Calu3 (cell line): ENCODE measurements at regions not wholly inside any gene's neighbourhood (a gene's known extent, or its start where the extent isn't known, plus 50 kb on each side); places are given as distances from the start of the nearest gene placed in this dataset.

Experiments
- BruUV-seq: library from RNA; stranded (reverse); fragments of 400-500 nt; replicated peaks from 2 replicates; lab custom pipeline; 2021; lab: Mats Ljungman, UMichigan
- CTCF ChIA-PET: fragments of 300-600 bp; sonication (Branson Sonifier 250); formaldehyde crosslinking; loops from one replicate; lab custom pipeline; 2022; ENCODE audit warnings: antibody characterized with exemption; lab: Charles Lee
- DNase-seq: peaks from one replicate; pipeline ENCODE4 v3.0.0; 2022
- H3K27ac Mint-ChIP-seq: one replicate; pipeline ENCODE4 v1.8.0; 2022; ENCODE audit warnings: mixed read lengths; ENCODE audit not compliant: unreplicated experiment
- H3K27me3 Mint-ChIP-seq: one replicate; pipeline ENCODE4 v1.8.0; 2022; ENCODE audit warnings: mixed read lengths; ENCODE audit not compliant: unreplicated experiment
- H3K36me3 Mint-ChIP-seq: one replicate; pipeline ENCODE4 v1.8.0; 2022; ENCODE audit warnings: mild to moderate bottlenecking, moderate library complexity, mixed read lengths; ENCODE audit not compliant: insufficient read depth, unreplicated experiment
- H3K4me1 Mint-ChIP-seq: one replicate; pipeline ENCODE4 v1.8.0; 2022; ENCODE audit warnings: mild to moderate bottlenecking, low read depth, mixed read lengths; ENCODE audit not compliant: unreplicated experiment
- H3K4me3 Mint-ChIP-seq: one replicate; pipeline ENCODE4 v1.8.0; 2022; ENCODE audit warnings: mild to moderate bottlenecking, low read depth, moderate library complexity, mixed read lengths; ENCODE audit not compliant: unreplicated experiment
- H3K9me3 Mint-ChIP-seq: one replicate; pipeline ENCODE4 v1.8.0; 2022; ENCODE audit warnings: low read depth, mixed read lengths; ENCODE audit not compliant: unreplicated experiment
- CTCF ChIP-seq: fragments of 200-600 bp; IDR thresholded peaks from one replicate; pipeline ENCODE4 v1.8.0; 2022; ENCODE audit warnings: antibody characterized with exemption; ENCODE audit not compliant: unreplicated experiment
- intact Hi-C: fragments of 100-400 bp; cut with micrococcal nuclease; formaldehyde crosslinking; loops from one replicate; pipeline ENCODE4 v1.10.0; 2022; ENCODE audit not compliant: unreplicated experiment

GRCh38 chr4:137454767-137455166 is 77.5 kb downstream of the PCDH18 start:
- CTCF ChIA-PET = no interaction called here
- BruUV-seq = no TSS peak
- DNase-seq = no peak
- H3K9me3 Mint-ChIP-seq = peaks cover 4% of the 10 kb centered on the region
- H3K4me3 Mint-ChIP-seq = no peak overlapping the region
- peaks cover 8% of the 10 kb centered on the region for H3K4me1 Mint-ChIP-seq
- no peaks in the 10 kb centered on the region for H3K27me3 Mint-ChIP-seq
- no peak overlapping the region for H3K27ac Mint-ChIP-seq
- H3K36me3 Mint-ChIP-seq = no peaks in the 10 kb centered on the region
- no peak for TF ChIP-seq CTCF
- intact Hi-C loops = no loop called here

- Mint-ChIP-seq H3K36me3 (no peaks in the 10 kb centered on the region), H3K4me3 (no peak overlapping the region), H3K9me3 (peaks cover 4% of the 10 kb centered on the region), H3K27ac (no peak overlapping the region), H3K4me1 (peaks cover 8% of the 10 kb centered on the region), H3K27me3 (no peaks in the 10 kb centered on the region)
- BruUV-seq = no TSS peak
- intact Hi-C loops = no loop called here
- DNase-seq = no peak
- CTCF ChIA-PET = no interaction called here
- TF ChIP-seq CTCF = no peak
Observed at GRCh38 chr4:137452799-137453198, 79.5 kb downstream of the PCDH18 start.

- H3K27me3 Mint-ChIP-seq = no peaks in the 10 kb centered on the region
- intact Hi-C loops = no loop called here
- TF ChIP-seq CTCF = no peak
- H3K4me3 Mint-ChIP-seq = no peak overlapping the region
- DNase-seq = no peak
- CTCF ChIA-PET = no interaction called here
- peaks cover 8% of the 10 kb centered on the region for H3K4me1 Mint-ChIP-seq
- H3K9me3 Mint-ChIP-seq = peaks cover 4% of the 10 kb centered on the region
- BruUV-seq = no TSS peak
- no peaks in the 10 kb centered on the region for H3K36me3 Mint-ChIP-seq
- H3K27ac Mint-ChIP-seq = no peak overlapping the region
Observed at GRCh38 chr4:137451172-137451825, 81.0 kb downstream of the PCDH18 start.

DNA sequence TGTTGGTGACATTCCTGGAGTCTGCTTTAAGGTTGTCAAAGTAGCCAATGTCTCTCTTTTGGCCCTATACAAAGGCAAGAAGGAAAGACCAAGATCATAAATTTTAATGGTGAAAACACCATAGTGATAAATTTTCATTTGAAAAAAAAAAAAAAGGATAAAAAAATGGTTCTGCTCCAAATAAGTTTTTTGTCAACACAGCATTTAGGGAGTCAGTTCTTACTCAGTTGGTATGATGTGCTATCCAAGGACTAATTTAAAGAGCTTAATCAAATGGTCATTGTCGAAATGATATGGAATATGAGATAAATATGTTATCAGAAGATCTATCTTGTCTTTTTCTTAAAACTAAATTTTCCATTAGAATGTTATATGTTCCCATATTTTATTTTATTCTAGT is 83.9 kb downstream of the PCDH18 start:
- Mint-ChIP-seq H3K4me1 (peaks cover 8% of the 10 kb centered on the region), H3K36me3 (no peaks in the 10 kb centered on the region), H3K9me3 (peaks cover 4% of the 10 kb centered on the region), H3K27me3 (no peaks in the 10 kb centered on the region), H3K4me3 (no peak overlapping the region), H3K27ac (no peak overlapping the region)
- no TSS peak for BruUV-seq
- no peak for TF ChIP-seq CTCF
- CTCF ChIA-PET = no interaction called here
- intact Hi-C loops = no loop called here
- no peak for DNase-seq
